Hypothalamus (tissue), 51 donors: ENCODE measurements at regions not wholly inside any gene's neighbourhood (a gene's known extent, or its start where the extent isn't known, plus 50 kb on each side); places are given as distances from the start of the nearest gene placed in this dataset.
"Not testable (repeated sequence)": the region's sequence is repeated elsewhere in the genome, so short reads cannot be mapped to it uniquely, and the experiment has no call there.

Source experiments
- DNase-seq, 51 donors: peaks; one replicate each; lab custom pipeline; 2025; lab: John Stamatoyannopoulos, UW

- DNase-seq: no peak
Measured at GRCh38 chrX:139063364-139063763, 351.8 kb upstream of the FGF13 start.

DNA sequence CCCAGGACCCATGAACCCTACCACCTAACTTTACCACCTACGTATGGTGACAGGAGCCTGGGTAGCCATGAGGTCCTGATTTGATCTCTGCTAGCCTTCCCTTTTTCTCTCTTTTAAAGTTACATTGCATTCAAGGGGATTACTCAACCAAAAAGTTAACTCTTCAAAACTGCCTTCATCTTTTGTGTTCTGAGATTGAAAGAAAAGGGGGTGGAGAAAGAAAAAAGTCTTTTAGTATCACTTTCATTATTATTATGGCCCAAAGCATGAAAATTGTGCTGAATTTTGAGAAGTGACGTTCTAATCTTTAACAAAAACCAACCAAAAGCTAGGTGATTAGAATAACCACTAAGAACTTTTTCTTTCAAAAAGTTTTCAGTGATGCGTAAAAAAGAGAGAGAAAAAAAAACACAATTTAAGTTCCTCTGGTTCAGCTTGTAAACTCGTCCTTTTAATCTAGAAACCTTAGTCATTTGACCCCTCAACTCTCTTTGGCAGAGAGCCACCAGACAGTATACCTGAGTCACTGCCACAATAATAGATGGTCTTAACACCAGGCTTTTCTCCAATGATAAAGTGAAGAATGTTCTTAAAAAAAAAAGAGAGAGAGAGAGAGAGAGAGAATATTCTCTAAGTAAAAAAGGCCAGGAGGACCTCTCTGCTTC is 347.4 kb upstream of the FGF13 start:
- no peak for DNase-seq

- DNase-seq: no peak
Measured at GRCh38 chrX:139052461-139052860, 340.9 kb upstream of the FGF13 start.

DNA sequence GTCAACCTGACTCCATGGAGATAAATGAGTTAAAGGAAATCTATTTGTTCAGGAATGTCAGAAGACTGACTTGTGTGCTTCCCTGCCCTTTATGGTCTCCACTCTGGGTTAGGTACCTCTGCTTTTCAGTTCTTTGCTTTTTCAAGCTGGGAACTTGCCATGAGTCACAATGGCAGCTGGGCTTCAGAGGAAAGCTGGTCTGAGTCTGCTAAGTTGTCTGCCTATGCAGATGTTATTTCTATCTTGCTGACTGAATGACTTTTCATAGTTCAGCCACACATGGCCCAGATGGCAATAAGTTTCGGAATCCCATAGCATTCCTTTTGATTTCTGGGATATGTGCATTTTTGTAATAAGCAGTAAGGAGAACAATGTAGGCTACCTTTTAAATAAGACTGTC is 337.9 kb upstream of the FGF13 start:
- no peak for DNase-seq

GRCh38 chrX:139044680-139045079 is 333.2 kb upstream of the FGF13 start:
- no peak for DNase-seq

DNA sequence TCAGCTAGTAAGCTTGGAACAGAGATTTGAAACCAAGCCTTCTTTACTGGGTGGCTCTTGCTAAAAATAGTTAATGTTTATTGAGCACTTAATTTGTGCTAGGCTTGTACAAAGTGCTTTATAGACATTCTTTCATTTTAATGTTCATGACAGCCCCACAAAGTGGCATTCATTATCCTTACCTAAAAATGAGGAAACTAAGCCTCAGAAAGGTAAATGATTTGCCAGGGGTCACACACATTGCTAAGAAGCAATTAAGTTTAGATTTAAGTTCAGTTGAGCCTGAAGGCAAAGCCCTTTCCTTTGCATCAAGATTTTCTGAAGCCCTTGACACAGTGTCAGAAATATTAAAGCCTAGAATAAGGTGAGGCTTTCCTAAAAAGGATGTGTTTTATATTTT is 327.5 kb upstream of the FGF13 start:
- DNase-seq: no peak

GRCh38 chrX:139026811-139027210 is 315.3 kb upstream of the FGF13 start:
- DNase-seq: no peak

- no peak for DNase-seq
Measured at GRCh38 chrX:139026406-139026805, 314.9 kb upstream of the FGF13 start.

GRCh38 chrX:139025816-139026215 is 314.3 kb upstream of the FGF13 start:
- no peak for DNase-seq

DNA sequence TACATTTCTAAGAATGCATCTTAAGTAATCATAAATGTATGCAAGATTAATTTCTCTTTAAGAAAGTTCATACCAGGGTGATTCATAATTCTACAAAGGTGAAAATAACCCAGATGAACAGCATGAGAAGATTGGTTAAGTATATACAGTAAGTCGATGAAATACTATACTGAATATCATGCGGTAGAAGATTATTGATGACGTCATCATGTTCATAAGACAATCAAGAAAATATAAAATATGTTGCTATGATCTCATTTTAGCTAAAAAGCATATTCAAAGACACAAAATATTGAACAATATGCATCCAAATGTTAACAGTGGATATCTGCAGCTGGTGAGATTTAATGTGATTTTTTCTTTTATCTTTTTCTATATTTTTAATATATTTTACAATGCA is 312.0 kb upstream of the FGF13 start:
- DNase-seq: no peak

DNA sequence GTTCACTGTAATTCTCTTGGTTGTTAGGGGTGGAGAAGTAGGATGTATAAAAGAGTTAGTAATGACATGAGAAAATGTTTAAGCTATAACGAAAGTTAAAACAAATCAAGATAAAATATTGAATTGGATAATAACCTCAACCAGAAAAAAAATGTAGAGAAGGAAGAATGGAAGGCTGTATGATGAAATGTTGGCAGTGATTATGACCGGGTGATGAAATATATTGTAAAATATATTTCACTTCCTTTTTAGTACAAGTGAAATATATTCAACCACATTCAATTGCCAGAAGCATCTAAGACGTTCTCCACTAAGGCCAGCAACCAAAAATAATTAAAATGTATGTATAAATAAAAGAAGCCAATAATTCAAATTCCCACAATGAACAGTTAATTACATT is 309.3 kb upstream of the FGF13 start:
- no peak for DNase-seq

DNA sequence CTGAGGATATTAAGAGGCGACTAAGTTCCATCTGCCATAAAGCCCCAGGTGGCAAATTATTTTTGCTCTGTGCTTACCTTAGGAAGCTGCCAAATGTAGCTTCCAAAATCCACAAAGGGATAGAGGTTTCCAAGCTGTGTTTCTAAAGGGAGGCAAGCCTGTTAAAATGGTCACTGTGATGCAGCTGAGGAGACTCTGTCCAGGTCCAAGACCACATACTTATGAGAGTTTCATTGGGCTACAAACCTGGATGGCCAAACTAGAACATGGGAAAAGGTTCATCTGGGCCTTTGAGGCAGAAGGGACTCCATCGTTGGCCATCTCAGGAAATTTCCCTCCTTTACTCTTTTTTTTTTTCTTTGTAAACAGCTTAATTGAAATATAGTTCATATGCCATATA is 306.9 kb upstream of the FGF13 start:
- no peak for DNase-seq

DNA sequence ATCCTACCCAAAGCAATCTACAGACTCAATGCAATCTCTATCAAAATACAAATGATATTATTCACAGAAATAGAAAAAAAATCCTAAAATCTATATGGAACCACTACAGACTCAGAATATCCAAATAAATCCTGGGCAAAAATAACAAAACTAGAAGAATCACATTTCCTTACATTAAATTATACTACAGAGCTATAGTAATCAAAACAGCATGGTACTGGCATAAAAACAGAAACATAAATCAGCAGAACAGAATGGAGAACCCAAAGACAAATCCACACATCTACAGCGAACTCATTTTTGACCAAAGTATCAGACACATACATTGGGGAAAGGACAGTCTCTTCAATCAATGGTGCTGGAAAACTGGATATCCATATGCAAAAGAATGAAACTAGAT is 304.1 kb upstream of the FGF13 start:
- DNase-seq: no peak

DNA sequence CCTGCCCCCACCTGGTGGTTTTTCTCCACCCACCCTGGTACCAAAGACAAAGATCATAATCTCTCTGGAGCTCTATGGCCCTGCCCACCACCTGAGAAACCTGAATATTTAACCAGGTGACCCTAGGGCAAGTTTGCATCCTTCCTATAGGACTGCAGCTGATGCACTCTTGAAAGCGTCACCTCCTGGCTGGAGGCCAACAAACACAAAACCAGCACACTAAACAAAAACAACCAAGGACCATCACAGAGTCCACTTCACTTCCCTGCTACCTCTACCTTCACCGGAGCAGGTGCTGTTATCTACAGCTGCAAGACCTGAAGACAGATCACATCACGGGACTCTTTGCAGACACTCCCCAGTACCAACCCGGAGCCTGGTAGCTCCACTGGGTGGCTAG is 296.7 kb upstream of the FGF13 start:
- DNase-seq: no peak

GRCh38 chrX:139003856-139004527 is 292.5 kb upstream of the FGF13 start:
- DNase-seq: not testable (repeated sequence)

DNA sequence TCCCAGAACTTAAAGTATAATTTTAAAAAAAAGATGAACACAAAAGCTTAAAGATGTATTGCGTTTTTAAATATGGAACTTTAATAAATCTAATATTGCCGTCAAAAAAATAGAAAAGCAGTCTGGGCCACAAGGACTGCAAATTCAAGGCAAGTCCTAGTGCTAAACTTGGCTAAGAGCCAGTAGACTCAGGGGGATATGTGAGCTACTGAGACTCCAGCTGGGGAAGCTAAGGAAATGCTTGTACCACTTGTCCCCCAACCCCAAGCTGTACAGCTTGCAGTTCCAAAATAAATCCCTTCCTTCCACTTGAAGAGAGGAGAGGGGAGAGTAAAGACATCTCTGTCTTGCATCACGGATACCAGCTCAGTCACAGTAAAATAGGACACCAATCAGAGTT is 290.8 kb upstream of the FGF13 start:
- no peak for DNase-seq

DNA sequence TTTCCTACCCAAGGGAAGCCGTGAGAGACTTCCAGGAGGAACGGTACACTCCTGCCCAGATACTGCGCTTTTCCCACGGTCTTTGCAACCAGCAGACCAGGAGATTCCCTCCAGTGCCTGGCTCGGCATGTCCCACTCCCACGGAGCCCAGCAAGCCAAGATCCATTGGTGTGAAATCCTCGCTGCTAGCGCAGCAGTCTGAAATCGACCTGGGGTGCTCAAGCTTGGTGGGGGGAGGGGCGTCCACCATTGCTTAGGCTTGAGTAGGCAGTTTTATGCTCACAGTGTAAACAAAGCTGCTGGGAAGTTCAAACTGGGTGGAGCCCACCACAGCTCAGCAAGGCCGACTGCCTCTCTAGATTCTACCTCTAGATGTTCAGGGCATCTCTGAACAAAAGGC is 284.8 kb upstream of the FGF13 start:
- no peak for DNase-seq

- no peak for DNase-seq
Measured at GRCh38 chrX:138995458-138995857, 283.9 kb upstream of the FGF13 start.

DNA sequence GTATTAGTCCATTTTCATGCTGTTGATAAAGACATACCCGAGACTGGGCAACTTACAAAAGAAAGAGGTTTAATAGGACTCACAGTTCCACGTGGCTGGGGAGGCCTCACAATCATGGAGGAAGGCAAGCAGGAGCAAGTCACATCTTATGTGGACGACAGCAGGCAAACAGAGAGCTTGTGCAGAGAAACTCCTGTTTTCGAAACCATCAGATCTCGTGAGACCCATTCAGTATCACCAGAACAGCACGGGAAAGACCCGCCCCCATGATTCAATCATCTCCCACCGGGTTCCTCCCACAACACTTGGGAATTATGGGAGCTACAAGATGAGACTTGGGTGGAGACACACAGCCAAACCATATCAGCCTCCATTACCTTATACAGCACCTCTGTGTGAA is 278.9 kb upstream of the FGF13 start:
- DNase-seq: not testable (repeated sequence)

DNA sequence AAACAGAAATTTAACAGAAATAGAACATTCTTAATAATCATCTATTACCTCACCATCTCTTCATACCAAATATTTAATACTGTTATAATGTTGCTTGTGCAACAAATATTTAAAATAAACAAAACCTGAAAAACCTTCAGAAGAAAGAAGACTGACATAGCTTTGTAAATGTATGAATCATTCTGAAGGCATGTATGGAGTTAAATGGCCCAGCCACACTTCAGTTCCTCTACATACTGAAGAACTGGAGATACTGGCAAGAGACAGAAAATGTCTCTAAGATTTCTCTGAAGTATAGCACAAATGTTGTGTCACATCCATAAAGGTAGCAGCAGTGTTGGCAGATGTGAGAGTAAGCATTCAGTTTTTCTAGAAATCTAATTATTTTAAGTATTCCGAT is 275.3 kb upstream of the FGF13 start:
- no peak for DNase-seq

DNA sequence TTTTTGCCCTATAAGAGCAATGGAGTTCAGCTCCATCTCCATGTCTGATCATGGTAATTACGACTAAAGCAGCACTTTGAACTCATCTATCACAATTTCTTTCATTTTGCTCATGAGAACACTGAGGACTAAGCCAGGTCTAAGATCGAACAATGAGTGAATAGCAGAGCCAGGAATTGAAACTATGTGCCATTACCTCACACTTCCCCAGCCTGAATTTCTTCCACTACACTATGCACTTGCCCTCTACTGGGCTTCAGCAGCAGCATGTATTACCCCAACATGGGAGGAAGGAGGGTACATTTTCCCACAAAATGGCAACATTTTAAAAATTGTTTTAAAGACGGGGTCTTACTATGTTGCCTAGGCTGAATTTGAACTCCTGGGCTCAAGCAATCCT is 274.7 kb upstream of the FGF13 start:
- no peak for DNase-seq

DNA sequence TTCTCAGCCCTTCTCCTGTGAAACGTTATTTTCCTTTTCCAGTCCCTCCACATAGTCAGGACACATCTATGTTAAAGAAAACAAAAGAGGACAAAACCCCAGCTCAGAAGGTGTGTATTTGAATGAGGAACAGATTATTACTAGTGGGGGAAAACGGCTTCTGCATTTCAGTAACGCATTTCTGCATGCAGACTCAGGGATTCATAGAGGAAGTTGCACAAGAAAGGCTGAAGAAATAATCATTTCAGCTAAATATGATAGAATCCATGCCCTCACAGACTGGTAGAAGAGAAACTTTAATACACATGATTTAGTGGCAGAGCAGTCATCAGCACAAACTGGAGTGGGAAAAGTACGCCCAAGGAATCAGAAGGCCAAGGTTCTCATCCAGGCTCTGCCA is 270.8 kb upstream of the FGF13 start:
- no peak for DNase-seq

DNA sequence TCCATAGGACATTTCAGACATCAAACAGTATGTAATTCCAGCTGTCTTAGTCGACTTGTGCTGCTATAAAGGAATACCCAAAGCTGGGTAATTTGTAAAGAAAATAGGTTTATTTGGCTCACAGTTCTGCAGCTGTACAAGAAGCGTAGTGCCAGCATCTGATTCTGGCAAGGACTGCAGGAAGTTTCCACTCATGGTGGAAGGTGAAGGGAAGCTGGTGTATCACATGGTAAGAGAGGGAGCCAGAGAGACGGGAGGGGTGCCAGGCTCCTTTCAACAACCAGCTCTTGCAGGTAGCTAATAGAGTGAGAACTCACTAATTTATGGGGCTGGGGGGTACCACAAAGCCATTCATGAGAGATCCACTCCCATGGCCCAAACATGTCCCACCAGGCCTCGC is 253.0 kb upstream of the FGF13 start:
- no peak for DNase-seq
